HG02623 (cell line): ENCODE measurements at regions not wholly inside any gene's neighbourhood (a gene's known extent, or its start where the extent isn't known, plus 50 kb on each side); places are given as distances from the start of the nearest gene placed in this dataset.
"Not testable (repeated sequence)": the region's sequence is repeated elsewhere in the genome, so short reads cannot be mapped to it uniquely, and the experiment has no call there.

Experiments
- ATAC-seq: cut with Tn5 transposase; IDR thresholded peaks from one replicate; pipeline ENCODE4 v1.9.1; 2021; ENCODE audit warnings: moderate library complexity; ENCODE audit not compliant: unreplicated experiment

DNA sequence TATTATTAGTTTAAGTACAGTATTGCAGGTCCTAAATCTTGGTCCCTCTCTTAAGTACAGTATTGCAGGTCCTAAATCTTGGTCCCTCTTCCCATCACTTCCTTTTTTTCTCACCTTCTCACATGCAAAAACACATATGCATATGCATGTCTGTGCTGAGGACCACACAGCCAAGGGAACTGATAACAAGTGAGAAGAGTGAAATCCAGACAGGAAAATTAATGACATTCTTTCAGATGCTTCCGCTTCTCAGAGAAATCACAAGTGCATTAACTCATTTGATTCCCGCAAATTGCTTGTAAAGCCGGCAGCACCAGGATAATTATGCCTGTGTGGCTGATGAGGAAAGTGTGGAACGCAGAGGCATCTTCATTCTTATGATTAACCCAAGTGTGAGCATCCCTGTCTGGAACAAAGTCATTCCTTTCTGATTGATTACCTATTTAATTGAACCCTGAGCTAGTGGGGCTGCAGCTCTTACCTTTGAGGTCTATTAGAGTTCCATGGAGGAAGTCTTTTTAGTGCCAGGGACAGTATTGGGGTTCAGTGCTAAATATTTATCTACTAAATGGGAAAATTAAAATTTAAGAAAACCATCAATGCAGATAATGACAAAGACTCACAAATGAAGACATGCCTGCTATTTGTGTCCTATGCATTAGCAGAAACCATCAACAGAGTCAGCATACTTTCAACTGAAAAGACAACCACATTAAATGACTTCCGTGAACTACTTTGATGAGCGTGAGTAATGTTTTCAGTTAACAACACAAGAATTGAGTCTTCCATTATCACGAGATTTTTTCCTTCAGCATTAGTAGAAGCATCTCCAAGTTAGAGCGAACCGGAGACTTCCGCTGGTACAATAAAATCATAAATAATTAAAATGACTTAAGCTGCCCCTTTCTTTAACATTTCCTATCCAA lies 220.4 kb upstream of the SLC35G4 start:
- ATAC-seq = no peak

DNA sequence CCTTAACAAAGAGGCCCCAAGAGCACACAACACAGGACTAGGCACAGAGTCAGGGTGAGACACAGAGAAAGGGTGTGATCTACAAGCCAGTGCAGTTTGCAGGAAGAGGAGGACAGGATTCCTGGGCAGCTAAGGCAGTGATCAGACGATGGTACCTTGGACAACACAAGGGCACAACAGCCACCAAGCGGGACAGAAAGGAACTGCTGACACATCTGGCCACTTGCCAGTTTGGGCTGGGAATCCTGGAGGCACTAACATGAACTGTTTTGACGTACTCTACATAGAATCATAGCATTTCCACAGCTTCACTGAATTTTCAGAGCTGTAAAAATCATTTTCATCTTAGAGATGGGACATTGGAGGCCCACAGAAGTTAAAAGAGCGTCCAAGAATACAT lies 221.5 kb upstream of the SLC35G4 start:
- no peak for ATAC-seq

DNA sequence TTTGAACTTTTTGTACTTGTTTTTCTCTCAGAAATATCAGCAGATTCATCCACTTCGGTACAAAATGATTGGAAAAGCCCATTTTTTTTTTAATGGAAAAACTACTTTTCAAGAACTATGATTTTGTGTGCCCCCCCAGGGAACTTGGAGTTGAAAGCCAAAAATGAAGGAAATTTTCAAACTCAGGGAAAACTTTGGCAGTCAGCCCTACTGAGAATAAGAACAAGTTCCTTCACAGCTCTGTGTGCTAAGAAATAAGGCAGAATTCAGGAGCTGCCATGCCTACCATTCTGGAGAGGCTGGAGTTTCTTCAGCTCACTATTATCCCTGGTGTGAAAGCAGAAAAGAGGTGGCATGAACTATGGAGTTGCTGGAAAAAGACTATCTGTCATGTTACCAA lies 226.0 kb upstream of the SLC35G4 start:
- no peak for ATAC-seq

DNA sequence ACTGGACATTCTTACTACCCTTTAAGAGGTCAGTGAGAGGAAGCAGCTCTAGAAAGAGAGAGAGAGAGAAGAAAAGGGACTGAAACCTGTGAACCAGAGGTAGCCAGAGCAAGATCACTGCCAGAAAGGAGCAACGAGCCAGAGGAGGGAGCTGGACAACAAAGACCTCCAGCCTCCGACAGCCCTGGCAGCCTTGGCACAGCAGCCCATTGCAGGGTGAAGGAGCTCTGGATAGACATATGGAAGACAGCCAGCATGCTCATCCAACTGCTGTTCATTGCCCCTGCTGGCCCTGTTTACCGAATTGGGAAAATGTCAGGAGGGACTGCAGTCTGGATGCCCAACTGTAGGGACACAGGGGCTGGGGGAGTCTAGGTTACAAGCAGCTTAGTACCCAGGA lies 228.4 kb upstream of the SLC35G4 start:
- ATAC-seq = no peak

DNA sequence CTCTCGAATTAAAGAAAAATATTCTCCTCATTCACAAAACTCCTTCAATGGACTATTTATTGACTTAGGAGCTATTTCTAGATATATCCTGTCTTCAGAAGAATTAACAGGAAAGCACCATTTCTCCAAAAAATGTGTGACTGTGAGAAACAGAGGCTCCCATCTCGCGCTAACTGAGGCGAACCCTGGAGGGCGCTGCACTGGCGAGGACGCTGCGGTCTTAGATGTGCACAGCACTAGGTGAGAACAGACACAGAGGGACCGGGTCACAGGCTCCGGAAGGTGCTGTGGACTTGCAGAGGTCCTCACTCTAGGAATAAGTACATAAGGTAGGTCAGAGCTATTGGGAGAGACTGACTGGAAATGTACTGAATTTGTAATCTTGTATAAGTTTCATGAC lies 229.7 kb upstream of the SLC35G4 start:
- ATAC-seq = no peak

DNA sequence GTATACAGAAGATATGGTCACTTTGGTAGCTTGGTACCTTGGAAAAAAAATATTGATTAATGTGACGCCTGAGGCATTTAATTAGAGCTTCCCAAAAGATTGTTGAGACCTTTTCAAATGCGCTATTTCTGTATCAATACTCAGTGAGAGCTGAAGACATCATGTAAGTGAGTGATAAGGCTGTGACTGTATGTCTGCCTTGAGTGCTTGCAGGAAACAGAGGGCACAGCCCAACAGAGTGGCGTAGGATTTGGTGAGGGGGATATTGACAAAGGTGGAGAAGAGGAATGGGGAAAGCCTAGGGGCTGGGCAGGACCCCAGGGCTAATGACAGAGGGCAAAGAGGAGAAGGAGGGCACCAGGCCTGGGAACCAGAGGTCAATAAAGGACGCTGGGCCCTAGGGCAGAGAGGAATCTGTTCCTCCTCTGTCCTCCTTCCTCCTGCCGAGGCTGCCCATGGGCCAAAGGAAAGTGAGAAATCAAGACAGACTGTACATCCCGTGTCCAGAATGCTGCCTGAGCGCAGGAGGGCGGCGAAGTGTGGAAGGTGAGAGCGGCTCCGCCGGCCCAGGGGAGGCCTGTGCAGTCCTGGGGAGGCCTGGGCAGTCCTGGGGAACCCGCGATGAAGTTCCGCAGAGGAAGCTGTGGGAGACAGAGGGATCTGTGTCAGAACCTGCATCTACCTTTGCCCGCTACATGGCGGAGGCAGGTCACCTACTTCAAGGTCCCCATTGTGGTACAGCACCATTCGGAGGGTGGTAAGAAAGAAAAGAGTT lies 228.6 kb upstream of the PIEZO2 start:
- no peak for ATAC-seq

DNA sequence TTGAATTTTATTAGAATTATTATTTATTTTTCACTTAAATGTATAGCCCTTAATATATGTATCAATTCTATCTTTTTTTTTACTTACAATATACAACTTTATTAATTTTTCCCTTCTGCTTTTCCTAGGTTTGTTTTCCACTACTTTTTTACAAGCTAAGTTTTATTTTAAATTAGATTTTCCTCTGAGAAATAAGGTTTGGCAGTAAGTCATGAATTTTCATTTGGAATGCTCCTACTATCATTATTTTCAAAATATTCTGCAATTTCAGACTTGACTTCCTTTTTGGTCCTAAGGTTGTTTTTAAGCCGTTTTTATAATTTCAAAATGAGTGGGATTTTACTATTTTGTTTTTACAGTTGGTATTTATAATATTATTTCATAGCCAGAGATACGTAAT lies 222.8 kb upstream of the PIEZO2 start:
- no peak for ATAC-seq

DNA sequence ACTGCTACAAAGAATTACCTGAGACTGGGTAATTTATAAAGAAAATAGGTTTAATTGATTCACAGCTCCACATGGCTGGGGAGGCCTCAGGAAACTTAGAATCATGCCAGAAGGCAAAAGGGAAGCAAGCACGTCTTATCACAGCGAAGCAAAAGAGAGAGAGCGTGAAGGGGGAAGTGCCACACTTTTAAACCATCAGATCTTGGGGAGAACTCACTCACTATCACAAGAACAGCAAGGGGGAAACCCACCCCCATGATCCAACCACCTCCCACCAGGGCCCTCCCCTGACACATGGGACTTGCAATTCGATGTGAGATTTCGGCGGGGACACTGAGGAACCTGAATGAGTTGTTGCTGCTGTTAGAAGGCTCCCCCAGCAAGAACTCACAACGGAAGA lies 220.2 kb upstream of the PIEZO2 start:
- no peak for ATAC-seq

DNA sequence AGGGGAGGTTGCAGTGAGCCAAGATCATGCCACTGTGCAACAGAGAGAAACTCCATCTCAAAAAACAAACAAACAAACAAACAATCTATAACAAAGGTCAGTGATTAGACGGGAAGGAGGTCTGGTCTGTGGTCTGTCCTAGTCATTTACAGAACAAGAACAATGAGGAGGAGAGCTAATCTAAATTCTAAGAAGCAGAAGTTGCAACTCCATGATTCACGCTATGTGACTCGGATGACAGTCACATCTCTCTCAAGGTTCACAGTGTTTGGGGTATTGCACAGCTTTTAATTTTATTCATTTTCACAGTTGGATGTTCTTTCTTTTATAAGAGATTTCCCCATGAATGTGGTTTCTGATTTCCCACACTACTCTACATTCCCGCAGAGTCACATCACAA lies 218.7 kb upstream of the PIEZO2 start:
- no peak for ATAC-seq

DNA sequence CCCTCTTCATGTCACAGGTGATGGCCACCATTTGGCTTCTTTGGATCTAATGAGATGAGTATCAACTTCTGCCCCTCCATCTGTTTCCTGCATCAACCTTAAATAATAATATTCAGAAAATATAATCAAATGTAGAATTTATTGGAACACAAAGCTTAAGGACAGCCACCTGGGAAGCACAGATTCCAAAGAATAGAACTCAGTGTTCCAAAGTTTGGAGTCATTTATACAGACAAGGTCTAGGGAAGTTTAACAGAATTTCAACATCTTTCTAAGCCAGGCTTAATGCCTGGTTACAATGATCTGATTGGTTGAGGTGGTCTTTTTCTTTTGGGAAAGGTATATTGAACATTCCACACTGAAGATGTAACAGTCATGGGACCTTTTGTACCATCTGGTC lies 218.0 kb upstream of the PIEZO2 start:
- ATAC-seq = no peak

DNA sequence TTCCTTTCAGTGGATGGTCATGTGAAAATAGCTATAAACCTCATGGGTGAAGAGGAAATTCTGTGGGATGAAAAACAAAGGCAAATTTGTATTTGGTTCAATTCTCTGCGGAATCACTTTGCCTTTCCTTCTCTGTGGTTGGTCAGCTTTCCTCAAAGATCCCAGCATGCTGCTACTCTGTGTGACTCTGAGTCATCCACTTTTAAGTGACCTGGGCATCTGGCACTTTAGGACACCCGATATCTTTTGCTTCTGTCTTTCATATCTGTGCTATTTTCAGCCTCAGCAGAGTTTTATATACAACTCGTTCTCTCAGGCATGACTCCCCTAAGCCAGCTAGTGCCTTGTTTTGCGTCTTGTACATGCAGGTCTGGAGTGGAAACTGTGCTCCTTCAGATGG lies 217.0 kb upstream of the PIEZO2 start:
- no peak for ATAC-seq

DNA sequence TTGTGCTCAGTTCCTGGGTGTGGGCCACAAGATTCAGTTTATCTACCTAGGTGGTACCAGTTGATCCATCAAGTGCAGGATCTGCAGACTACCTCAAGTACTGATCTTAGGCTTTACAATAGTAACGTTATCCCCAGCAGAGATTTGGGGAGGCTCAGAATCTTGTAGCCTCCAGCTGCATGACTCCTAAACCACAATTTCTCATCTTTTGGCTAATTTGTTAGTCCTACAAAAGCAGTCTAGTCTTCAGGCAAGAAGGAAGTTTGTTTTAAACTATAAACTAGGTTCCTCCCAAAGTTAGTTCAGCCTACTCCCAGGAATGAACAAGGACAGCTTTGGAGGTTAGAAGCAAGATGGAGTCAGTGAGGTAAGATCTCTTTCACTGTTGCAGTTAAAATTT lies 213.5 kb upstream of the PIEZO2 start:
- ATAC-seq = no peak

DNA sequence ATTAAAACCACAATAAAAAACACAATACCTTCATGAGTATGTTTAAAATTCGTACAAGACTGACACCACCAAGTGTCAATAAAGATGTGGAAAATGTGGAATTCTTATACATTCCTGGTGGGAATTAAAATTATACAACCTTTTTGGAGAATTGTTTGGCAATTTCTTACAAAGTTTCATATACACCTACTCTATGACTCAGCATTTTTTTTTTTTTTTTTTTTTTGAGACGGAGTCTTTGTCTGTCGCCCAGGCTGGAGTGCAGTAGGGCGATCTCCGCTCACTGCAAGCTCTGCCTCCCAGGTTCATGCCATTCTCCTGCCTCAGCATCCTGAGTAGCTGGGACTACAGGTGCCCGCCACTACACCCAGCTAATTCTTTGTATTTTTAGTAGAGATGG lies 212.5 kb upstream of the PIEZO2 start:
- ATAC-seq = not testable (repeated sequence)

DNA sequence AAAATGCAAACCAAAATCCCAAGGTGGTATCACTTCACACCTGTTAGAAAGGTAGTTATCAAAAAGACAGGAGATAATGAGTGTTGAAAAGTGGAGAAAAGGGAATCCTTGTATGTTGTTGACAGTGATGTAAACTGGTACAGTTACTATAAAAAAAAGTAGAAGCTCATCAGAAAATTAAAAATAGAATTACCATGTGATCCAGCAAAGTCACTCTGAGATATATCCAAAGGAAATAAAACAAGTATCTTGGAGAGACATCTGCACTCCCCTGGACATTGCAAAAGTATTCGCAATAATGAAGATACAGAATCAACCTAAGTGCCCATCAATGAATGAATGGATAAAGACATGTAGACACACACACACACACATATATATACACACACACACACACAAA lies 208.3 kb upstream of the PIEZO2 start:
- no peak for ATAC-seq

DNA sequence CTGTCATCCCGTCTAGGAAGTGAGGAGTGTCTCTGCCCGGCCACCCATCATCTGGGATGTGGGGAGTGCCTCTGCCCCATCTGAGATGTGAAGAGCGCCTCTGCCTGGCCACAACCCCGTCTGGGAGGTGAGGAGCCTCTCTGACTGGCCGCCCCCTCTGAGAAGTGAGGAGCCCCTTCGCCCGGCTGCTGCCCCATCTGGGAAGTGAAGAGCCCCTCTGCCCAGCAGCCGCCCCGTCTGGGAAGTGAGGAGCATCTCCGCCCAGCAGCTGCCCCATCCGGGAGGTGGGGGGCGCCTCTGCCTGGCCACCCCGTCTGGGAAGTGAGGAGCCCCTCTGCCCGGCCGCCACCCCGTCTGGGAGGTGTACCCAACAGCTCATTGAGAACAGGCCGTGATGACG lies 195.2 kb upstream of the PIEZO2 start:
- not testable (repeated sequence) for ATAC-seq

DNA sequence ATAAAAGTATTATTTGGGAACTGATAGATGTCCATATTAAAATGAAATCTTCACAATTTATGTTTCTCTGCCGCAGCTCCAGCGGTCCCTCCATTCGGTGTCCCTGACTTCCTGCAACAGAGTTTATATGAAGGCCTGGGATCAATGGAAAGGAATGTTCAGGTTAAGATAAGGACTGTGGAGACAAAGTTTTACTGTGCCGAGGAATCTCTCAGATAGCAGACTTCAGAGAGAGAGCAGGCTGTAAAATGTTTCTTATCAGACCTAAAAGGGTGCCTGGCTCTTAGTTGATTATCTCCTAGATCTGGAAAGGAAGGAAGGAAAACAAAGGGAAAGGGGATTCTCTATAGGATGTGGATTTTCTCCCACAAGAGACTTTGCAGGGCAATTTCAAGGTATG lies 193.7 kb upstream of the PIEZO2 start:
- ATAC-seq = no peak

DNA sequence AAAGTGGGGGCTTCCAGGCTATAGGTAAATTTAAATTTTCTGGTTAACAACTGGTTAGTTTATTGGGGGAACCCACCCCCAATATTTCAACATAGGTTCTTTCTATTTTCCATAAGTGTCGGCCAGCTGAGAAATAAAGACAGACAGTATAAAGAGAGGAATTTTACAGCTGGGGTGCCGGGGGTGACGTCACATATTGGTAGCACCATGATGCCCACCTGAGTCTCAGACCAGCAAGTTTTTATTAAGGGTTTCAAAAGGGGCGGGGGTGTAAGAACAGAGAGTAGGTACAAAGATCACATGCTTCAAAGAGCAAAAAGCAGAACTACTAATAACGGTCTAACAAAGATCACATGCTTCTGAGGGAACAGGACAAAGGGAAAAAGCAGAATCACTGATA lies 192.7 kb upstream of the PIEZO2 start:
- ATAC-seq = not testable (repeated sequence)

DNA sequence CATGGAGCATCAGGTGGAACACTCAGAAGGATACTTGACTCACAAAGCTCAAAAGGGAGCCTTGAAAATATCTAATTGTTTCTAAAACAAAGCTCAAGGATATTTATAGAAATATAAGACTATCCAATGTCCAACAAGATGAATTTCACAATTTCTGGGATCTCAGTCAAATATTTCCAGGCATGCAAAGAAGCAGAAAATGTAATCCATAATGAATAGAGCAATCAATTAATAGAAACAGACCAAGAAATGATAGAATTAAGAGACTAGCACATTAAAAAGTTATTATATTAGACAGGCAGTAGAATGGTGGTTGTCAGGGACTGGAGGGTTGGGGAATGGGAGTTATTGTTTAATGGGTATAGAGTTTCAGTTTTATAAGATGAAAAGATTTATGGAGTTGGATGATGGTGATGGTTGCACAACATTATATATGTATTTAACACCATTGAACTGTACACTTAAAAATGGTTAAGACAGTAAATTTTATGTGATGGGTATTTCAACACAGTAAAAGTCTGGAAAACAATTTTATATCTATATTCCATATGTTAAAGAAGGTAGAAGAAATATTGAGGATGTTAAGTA lies 189.9 kb upstream of the PIEZO2 start:
- no peak for ATAC-seq

DNA sequence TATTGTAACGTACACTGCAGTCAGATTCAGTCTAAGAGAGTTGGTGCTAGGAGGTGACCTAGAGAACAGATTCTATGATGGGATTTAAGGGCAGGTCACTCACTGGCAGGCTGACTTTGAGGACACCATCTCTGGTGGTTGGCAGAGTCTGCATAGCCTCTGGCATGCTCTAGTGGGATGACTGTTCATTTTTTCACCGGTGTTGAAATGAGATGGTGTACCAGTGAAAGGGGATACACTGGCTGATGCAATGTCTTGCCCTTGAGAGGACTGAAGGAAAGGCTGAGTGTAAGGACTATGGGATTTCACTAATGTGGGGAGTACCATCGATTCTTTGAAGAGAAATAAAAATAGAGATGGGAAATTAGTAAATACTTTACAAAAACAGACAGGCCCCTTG lies 186.9 kb upstream of the PIEZO2 start:
- ATAC-seq = no peak

DNA sequence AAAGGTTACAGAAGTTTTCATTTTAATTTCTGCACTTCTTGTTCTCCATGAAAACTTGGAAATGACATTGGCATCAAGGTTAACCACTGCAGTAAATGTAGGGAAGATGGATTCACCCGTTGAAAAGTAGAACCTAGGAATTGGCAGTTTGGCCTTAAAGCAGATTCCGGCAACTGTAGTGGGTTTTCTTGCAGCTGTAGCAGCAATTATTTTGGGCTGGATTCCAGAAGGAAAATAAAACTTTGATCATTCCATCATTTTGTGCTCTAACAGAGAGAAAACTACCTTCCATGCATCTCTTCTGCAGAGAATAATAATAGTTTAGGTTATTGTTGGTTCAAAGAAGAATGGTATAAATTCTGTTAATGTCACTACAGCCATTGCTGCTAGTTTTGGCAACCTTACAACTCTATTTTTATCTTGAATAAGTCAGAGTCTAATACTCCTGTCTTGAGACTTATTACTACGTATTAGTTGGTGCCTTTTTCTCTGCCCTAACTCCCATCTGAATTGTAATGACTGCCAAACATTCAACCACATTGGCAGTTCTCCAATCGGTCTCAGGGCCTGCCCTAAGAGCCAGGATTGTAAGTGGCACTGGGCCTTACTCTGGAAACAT lies 178.1 kb upstream of the PIEZO2 start:
- no peak for ATAC-seq
